H1 (cell line): ENCODE measurements at regions not wholly inside any gene's neighbourhood (a gene's known extent, or its start where the extent isn't known, plus 50 kb on each side); places are given as distances from the start of the nearest gene placed in this dataset.

Source experiments
- CHD7 ChIP-seq: fragments of 300-600 bp; sonication (generic); IDR thresholded peaks from 2 replicates; pipeline ENCODE4 v1.7.1; 2012; ENCODE audit warnings: low read length, moderate library complexity, mild to moderate bottlenecking, inconsistent platforms; ENCODE audit not compliant: insufficient replicate concordance
- EZH2 ChIP-seq: fragments of 200-600 bp; sonication (generic); IDR thresholded peaks from 2 replicates; pipeline ENCODE4 v1.7.1; 2012; ENCODE audit warnings: low read depth, mild to moderate bottlenecking, moderate library complexity, low read length, inconsistent platforms; ENCODE audit not compliant: severe bottlenecking

DNA sequence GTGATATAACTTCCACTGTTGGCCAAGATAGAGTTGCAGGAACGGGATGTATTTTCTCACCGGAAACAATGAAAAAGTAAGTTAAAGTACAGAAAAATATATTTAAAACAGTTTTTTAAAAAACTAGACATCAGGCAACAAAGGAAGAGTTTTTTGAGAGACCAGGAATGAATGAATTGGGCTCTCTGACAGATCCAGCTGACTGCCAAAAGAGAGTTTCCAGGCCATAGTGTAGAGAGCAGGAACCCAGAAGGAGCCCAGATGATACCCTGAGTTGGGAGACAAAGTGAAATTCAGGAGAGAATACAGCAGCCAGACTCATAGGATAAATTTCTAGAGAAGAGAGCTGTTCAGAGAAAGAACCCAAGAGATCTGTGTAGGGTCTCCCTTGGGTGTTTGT is 362.6 kb upstream of the SMIM21 start (continued):
- no peak for TF ChIP-seq CHD7
- no peak for TF ChIP-seq EZH2
